ENCODE measurements at regions not wholly inside any gene's neighbourhood (a gene's known extent, or its start where the extent isn't known, plus 50 kb on each side); places are given as distances from the start of the nearest gene placed in this dataset.

GRCh38 chr11:112401036-112401769 is 140.5 kb upstream of the PLET1 start:
- Histone ChIP-seq H3K4me3 (ENCODE audit: low read depth, low read length) (no peak overlapping the region), H3K27me3 (ENCODE audit: control insufficient read depth, insufficient read depth, low read length) (no peaks in the 10 kb centered on the region), H3K36me3 (ENCODE audit: control insufficient read depth, insufficient read depth, low read length) (no peaks in the 10 kb centered on the region)
- DNase-seq (ENCODE audit: low read depth): no peak
- TF ChIP-seq, protein P1, sequence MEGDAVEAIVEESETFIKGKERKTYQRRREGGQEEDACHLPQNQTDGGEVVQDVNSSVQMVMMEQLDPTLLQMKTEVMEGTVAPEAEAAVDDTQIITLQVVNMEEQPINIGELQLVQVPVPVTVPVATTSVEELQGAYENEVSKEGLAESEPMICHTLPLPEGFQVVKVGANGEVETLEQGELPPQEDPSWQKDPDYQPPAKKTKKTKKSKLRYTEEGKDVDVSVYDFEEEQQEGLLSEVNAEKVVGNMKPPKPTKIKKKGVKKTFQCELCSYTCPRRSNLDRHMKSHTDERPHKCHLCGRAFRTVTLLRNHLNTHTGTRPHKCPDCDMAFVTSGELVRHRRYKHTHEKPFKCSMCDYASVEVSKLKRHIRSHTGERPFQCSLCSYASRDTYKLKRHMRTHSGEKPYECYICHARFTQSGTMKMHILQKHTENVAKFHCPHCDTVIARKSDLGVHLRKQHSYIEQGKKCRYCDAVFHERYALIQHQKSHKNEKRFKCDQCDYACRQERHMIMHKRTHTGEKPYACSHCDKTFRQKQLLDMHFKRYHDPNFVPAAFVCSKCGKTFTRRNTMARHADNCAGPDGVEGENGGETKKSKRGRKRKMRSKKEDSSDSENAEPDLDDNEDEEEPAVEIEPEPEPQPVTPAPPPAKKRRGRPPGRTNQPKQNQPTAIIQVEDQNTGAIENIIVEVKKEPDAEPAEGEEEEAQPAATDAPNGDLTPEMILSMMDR (IDR thresholded peaks at IDR 0.05; ENCODE audit: insufficient read depth, low read length, poor library complexity, severe bottlenecking): no peak

- TF ChIP-seq, protein P1 (IDR thresholded peaks at IDR 0.05; ENCODE audit: insufficient read depth, low read length, poor library complexity, severe bottlenecking): no peak
- Histone ChIP-seq H3K4me3 (ENCODE audit: low read depth, low read length) (no peak overlapping the region), H3K27me3 (ENCODE audit: control insufficient read depth, insufficient read depth, low read length) (no peaks in the 10 kb centered on the region), H3K36me3 (ENCODE audit: control insufficient read depth, insufficient read depth, low read length) (no peaks in the 10 kb centered on the region)
- DNase-seq (ENCODE audit: low read depth): no peak
Observed at GRCh38 chr11:112403432-112403831, 142.8 kb upstream of the PLET1 start.

DNA sequence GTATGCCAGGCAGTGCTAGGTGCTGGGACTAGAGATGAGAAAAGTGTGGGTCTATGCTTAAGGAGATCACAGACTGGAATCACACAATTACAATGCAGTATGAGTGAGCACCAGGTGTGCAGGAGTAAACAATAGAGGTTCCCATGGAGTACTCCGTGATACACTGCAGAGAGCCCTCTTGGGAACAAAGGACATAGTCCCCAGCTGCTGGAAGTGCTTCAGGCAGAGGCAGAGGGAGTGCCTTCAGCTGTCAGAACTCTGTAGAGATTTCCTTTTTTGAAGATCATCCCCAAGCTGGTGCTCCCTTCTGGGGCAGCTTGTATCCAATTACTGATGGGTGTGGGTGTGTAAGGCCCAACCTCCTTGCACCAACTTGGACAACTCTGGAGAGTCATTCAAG is 143.5 kb upstream of the PLET1 start:
- Histone ChIP-seq H3K36me3 (ENCODE audit: control insufficient read depth, insufficient read depth, low read length) (no peaks in the 10 kb centered on the region), H3K4me3 (ENCODE audit: low read depth, low read length) (no peak overlapping the region), H3K27me3 (ENCODE audit: control insufficient read depth, insufficient read depth, low read length) (peaks cover 3% of the 10 kb centered on the region)
- DNase-seq (ENCODE audit: low read depth): no peak
- TF ChIP-seq, protein P1 (IDR thresholded peaks at IDR 0.05; ENCODE audit: insufficient read depth, low read length, poor library complexity, severe bottlenecking): no peak

- no peak overlapping the region for H3K4me3 ChIP-seq (ENCODE audit: low read depth, low read length)
- TF ChIP-seq, protein P1 (IDR thresholded peaks at IDR 0.05; ENCODE audit: insufficient read depth, low read length, poor library complexity, severe bottlenecking): no peak
- no peaks in the 10 kb centered on the region for H3K36me3 ChIP-seq (ENCODE audit: control insufficient read depth, insufficient read depth, low read length)
- DNase-seq (ENCODE audit: low read depth): no peak
- H3K27me3 ChIP-seq (ENCODE audit: control insufficient read depth, insufficient read depth, low read length): peaks cover 3% of the 10 kb centered on the region
Observed at GRCh38 chr11:112408517-112408916, 147.9 kb upstream of the PLET1 start.

DNA sequence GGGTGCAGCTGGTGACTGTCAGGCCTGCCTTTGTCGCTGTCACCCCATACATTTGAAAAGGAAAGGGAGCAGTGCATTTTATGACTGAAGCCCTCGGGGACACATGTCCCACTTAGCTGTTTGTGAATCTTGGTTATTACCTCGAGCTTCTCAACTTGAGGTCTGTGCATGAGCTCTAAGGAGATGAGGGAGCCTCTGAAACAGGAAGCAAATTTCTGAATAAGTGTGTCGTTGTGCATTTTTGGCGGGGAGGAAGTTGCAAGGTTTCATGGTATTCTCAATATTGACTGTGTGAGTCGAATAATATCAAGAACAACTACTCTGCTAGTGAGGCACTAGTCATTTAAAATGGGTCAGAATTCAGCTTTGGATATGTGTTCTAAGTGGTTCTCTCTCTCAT is 149.7 kb upstream of the PLET1 start:
- H3K4me3 ChIP-seq (ENCODE audit: low read depth, low read length): no peak overlapping the region
- peaks cover 3% of the 10 kb centered on the region for H3K27me3 ChIP-seq (ENCODE audit: control insufficient read depth, insufficient read depth, low read length)
- TF ChIP-seq, protein P1 (IDR thresholded peaks at IDR 0.05; ENCODE audit: insufficient read depth, low read length, poor library complexity, severe bottlenecking): no peak
- H3K36me3 ChIP-seq (ENCODE audit: control insufficient read depth, insufficient read depth, low read length): no peaks in the 10 kb centered on the region
- no peak for DNase-seq (ENCODE audit: low read depth)

GRCh38 chr11:112412383-112412782 is 151.7 kb upstream of the PLET1 start:
- Histone ChIP-seq H3K36me3 (ENCODE audit: control insufficient read depth, insufficient read depth, low read length) (no peaks in the 10 kb centered on the region), H3K27me3 (ENCODE audit: control insufficient read depth, insufficient read depth, low read length) (peaks cover 3% of the 10 kb centered on the region), H3K4me3 (ENCODE audit: low read depth, low read length) (no peak overlapping the region)
- TF ChIP-seq, protein P1 (IDR thresholded peaks at IDR 0.05; ENCODE audit: insufficient read depth, low read length, poor library complexity, severe bottlenecking): no peak
- DNase-seq (ENCODE audit: low read depth): no peak
